CD14-positive monocyte (primary cell): ENCODE measurements at regions not wholly inside any gene's neighbourhood (a gene's known extent, or its start where the extent isn't known, plus 50 kb on each side); places are given as distances from the start of the nearest gene placed in this dataset.

Experiments
- DNase-seq, 3 donors: peaks; one replicate each; pipeline ENCODE4 v3.0.0-alpha.2; 2011 to 2022
- H2AFZ ChIP-seq: 2 replicates; pipeline ENCODE4 v1.6.0; 2012; ENCODE audit warnings: mild to moderate bottlenecking, low read depth, low read length, inconsistent platforms; ENCODE audit not compliant: insufficient read depth, poor library complexity, severe bottlenecking
- H3K27ac ChIP-seq, 2 donors: 1 replicate in 1 of 2; 2 replicates in 1 of 2; pipeline ENCODE4 v1.5.1; 2012 to 2013; ENCODE audit warnings: low read length in 2 of 2, control low read depth in 1 of 2, inconsistent platforms in 1 of 2, low read depth in 1 of 2, mild to moderate bottlenecking in 1 of 2
- H3K27me3 ChIP-seq, 2 donors: one replicate each; pipeline versions ENCODE4 v1.6.0 to v1.6.1; 2011 to 2013; ENCODE audit warnings: low read length in 2 of 2; ENCODE audit not compliant: control insufficient read depth in 2 of 2, insufficient read depth in 2 of 2
- H3K36me3 ChIP-seq, 2 donors: replicated peaks in 1 of 2; 1 replicate in 1 of 2; 2 replicates in 1 of 2; pipeline versions ENCODE4 v1.5.1 to v1.6.1; 2012 to 2013; ENCODE audit warnings: low read length in 2 of 2, control low read depth in 1 of 2, inconsistent platforms in 1 of 2, mild to moderate bottlenecking in 1 of 2; ENCODE audit not compliant: insufficient read depth in 2 of 2, control insufficient read depth in 1 of 2
- H3K4me1 ChIP-seq, 2 donors: 1 replicate in 1 of 2; 2 replicates in 1 of 2; pipeline versions ENCODE4 v1.5.1 to v1.6.1; 2012 to 2013; ENCODE audit warnings: low read length in 2 of 2, control low read depth in 1 of 2, inconsistent platforms in 1 of 2, mild to moderate bottlenecking in 1 of 2, moderate library complexity in 1 of 2; ENCODE audit not compliant: insufficient read depth in 2 of 2, control insufficient read depth in 1 of 2
- H3K4me2 ChIP-seq: replicated peaks from 2 replicates; pipeline ENCODE3; 2012; ENCODE audit warnings: low read length, moderate library complexity, mild to moderate bottlenecking; ENCODE audit not compliant: poor library complexity, severe bottlenecking; ENCODE audit errors: extremely low read depth
- H3K4me3 ChIP-seq, 3 experiments: fragments of 200-600 bp in 1 of 3; sonication (generic) in 1 of 3; replicated peaks in 1 of 3; 1 replicate in 2 of 3; 2 replicates in 1 of 3; pipeline ENCODE4 v1.5.1; 2011 to 2013; ENCODE audit warnings: low read length in 3 of 3, mild to moderate bottlenecking in 3 of 3, control low read depth in 2 of 3, low read depth in 2 of 3, inconsistent platforms in 1 of 3, moderate library complexity in 1 of 3
- H3K79me2 ChIP-seq: 2 replicates; pipeline ENCODE4 v1.6.0; 2012; ENCODE audit warnings: mild to moderate bottlenecking, control low read depth, inconsistent platforms, low read length, moderate library complexity; ENCODE audit not compliant: insufficient read depth
- H3K9ac ChIP-seq: 2 replicates; pipeline ENCODE4 v1.6.0; 2017; ENCODE audit warnings: low read length, mild to moderate bottlenecking; ENCODE audit not compliant: insufficient read depth, poor library complexity, severe bottlenecking
- H3K9me3 ChIP-seq, 2 donors: replicated peaks in 1 of 2; 1 replicate in 1 of 2; 2 replicates in 1 of 2; pipeline versions ENCODE4 v1.5.1 to v1.6.1; 2012 to 2013; ENCODE audit warnings: low read length in 2 of 2, control low read depth in 1 of 2; ENCODE audit not compliant: control insufficient read depth in 1 of 2, insufficient read depth in 1 of 2
- H4K20me1 ChIP-seq: 2 replicates; pipeline ENCODE4 v1.6.0; 2012; ENCODE audit warnings: mild to moderate bottlenecking, low read length, control low read depth, moderate library complexity; ENCODE audit not compliant: insufficient read depth
- H3K27ac Mint-ChIP-seq, 7 donors: one replicate each; pipeline ENCODE4 v1.8.0; 2020; ENCODE audit warnings: mild to moderate bottlenecking in 7 of 7, mixed read lengths in 7 of 7, moderate library complexity in 6 of 7, inconsistent platforms in 2 of 7
- H3K27me3 Mint-ChIP-seq, 3 donors: one replicate each; pipeline ENCODE4 v1.8.0; 2021 to 2022; ENCODE audit warnings: low read depth in 3 of 3, mild to moderate bottlenecking in 3 of 3, mixed read lengths in 3 of 3, moderate library complexity in 3 of 3, inconsistent platforms in 1 of 3
- H3K36me3 Mint-ChIP-seq, 2 donors: one replicate each; pipeline ENCODE4 v1.8.0; 2020; ENCODE audit warnings: mixed read lengths in 2 of 2, inconsistent platforms in 1 of 2, mild to moderate bottlenecking in 1 of 2
- H3K4me1 Mint-ChIP-seq: one replicate; pipeline ENCODE4 v1.8.0; 2020; ENCODE audit warnings: mild to moderate bottlenecking, mixed read lengths
- H3K4me3 Mint-ChIP-seq, 2 donors: one replicate each; pipeline ENCODE4 v1.8.0; 2020; ENCODE audit warnings: mild to moderate bottlenecking in 2 of 2, mixed read lengths in 2 of 2, moderate library complexity in 1 of 2
- H3K9me3 Mint-ChIP-seq, 7 donors: one replicate each; pipeline ENCODE4 v1.8.0; 2020 to 2022; ENCODE audit warnings: mixed read lengths in 7 of 7, mild to moderate bottlenecking in 6 of 7, moderate library complexity in 6 of 7, inconsistent platforms in 2 of 7
- CTCF ChIP-seq: fragments of 200-600 bp; IDR thresholded peaks from one replicate; pipeline ENCODE4 v1.8.0; 2022; ENCODE audit warnings: antibody characterized with exemption, mild to moderate bottlenecking
- WGBS: methylation state at CpG from one replicate; pipeline ENCODE4 v1.1.5; 2013; ENCODE audit warnings: missing lambda C conversion rate; ENCODE audit not compliant: insufficient coverage; 5-methylcytosine and 5-hydroxymethylcytosine counted together
- intact Hi-C, 2 donors: fragments of 100-400 bp; cut with micrococcal nuclease; formaldehyde crosslinking; loops; one replicate each; pipeline versions ENCODE4 v1.15.0 to v1.15.1; 2023

- Mint-ChIP-seq H3K4me3 (no peak overlapping the region), H3K36me3 (peaks cover 0 to 2% of the 10 kb centered on the region in 2 donors), H3K4me1 (no peaks in the 10 kb centered on the region), H3K9me3 (peaks cover 11 to 34% (median 18%) of the 10 kb centered on the region in 7 donors), H3K27ac (no peak overlapping the region), H3K27me3 (peaks cover 0 to 4% (median 0%) of the 10 kb centered on the region in 3 donors)
- Histone ChIP-seq H3K79me2 (no peaks in the 10 kb centered on the region), H3K27ac (no peak overlapping the region), H3K27me3 (no peaks in the 10 kb centered on the region), H3K9me3 (peaks cover 4 to 14% of the 10 kb centered on the region in 2 donors), H4K20me1 (no peaks in the 10 kb centered on the region), H3K4me2 (no peak overlapping the region), H3K36me3 (no peaks in the 10 kb centered on the region), H3K9ac (no peak overlapping the region), H2AFZ (no peak overlapping the region), H3K4me1 (no peaks in the 10 kb centered on the region), H3K4me3 (no peak overlapping the region)
- no peak for TF ChIP-seq CTCF
- 83% methylated on average over 1 of the region's 3 CpGs for WGBS
- intact Hi-C loops, result no loop called here
- DNase-seq, result no peak
Measured at GRCh38 chr5:35357973-35358372, 127.7 kb upstream of the PRLR start.

- no peak overlapping the region for H3K27ac Mint-ChIP-seq
- no peaks in the 10 kb centered on the region for H3K36me3 ChIP-seq
- intact Hi-C loops, result no loop called here
- peaks cover 0 to 4% (median 0%) of the 10 kb centered on the region in 3 donors for H3K27me3 Mint-ChIP-seq
- no peak overlapping the region for H3K9ac ChIP-seq
- no peak overlapping the region for H3K4me3 Mint-ChIP-seq
- H2AFZ ChIP-seq, result no peak overlapping the region
- no peaks in the 10 kb centered on the region for H3K79me2 ChIP-seq
- no peak for TF ChIP-seq CTCF
- no peaks in the 10 kb centered on the region for H3K4me1 Mint-ChIP-seq
- H3K4me2 ChIP-seq, result no peak overlapping the region
- no CpG with 5 or more reads among the region's 4 CpGs for WGBS
- DNase-seq, result no peak
- no peaks in the 10 kb centered on the region for H3K27me3 ChIP-seq
- H3K9me3 ChIP-seq, result peaks cover 16 to 17% of the 10 kb centered on the region in 2 donors
- H3K4me3 ChIP-seq, result no peak overlapping the region
- H4K20me1 ChIP-seq, result no peaks in the 10 kb centered on the region
- peaks cover 17 to 47% (median 28%) of the 10 kb centered on the region in 7 donors for H3K9me3 Mint-ChIP-seq
- H3K4me1 ChIP-seq, result no peaks in the 10 kb centered on the region
- peaks cover 0 to 3% of the 10 kb centered on the region in 2 donors for H3K36me3 Mint-ChIP-seq
- no peak overlapping the region for H3K27ac ChIP-seq
Measured at GRCh38 chr5:35356725-35357124, 126.4 kb upstream of the PRLR start.
